NCI-H2107 treated with DMSO at 0.1 percent for 48 hours (cell line): ENCODE measurements at regions not wholly inside any gene's neighbourhood (a gene's known extent, or its start where the extent isn't known, plus 50 kb on each side); places are given as distances from the start of the nearest gene placed in this dataset.
"Not testable (repeated sequence)": the region's sequence is repeated elsewhere in the genome, so short reads cannot be mapped to it uniquely, and the experiment has no call there.

ENCODE experiments used
- DNase-seq: peaks from one replicate; lab custom pipeline; 2025; ENCODE audit not compliant: unreplicated experiment; lab: John Stamatoyannopoulos, UW

GRCh38 chr14:27338012-27338411, 740.2 kb upstream of the NOVA1 start:
- no peak for DNase-seq

GRCh38 chr14:27363036-27363435, 765.2 kb upstream of the NOVA1 start:
- DNase-seq, result not testable (repeated sequence)

DNA sequence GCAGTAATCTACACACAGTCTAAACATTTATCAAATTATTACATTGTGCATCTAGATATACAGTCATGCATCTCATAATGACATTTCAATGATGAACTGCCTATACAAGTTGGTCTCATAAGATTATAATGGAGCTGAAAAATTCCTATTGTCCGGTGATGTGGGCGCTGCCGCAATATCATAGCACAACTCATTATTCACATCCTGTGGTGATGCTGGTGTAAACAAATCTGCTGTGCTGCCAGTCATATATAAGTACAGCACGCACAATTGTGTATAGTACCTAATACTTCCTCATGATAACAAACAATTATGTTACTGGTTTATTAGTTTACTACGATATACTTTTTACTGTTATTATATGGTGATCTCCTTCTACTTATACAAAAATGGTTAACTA, 768.8 kb upstream of the NOVA1 start:
- no peak for DNase-seq

- DNase-seq, result no peak
Observed at GRCh38 chr14:27367345-27367744, 769.5 kb upstream of the NOVA1 start.

- DNase-seq, result no peak
Observed at GRCh38 chr14:27370074-27370473, 772.2 kb upstream of the NOVA1 start.

GRCh38 chr14:27370775-27371174, 772.9 kb upstream of the NOVA1 start:
- DNase-seq, result no peak

DNA sequence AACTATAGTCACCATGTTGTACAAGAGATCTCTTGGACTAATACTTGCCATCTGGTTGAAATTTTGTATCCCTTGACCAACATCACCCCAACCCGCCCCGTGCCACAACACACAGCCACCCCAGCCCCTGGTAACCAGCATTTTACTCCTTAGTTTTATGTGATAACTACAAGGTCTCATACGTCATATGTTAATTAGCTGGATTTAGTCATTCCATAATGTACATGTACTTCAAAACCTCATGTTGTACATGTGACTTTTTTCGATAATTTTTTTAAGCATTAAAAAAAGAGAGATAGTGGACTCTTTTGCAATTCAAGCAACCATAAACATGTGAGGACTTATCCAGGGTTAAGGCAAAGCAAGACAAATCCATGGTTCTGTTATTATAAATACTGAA, 773.4 kb upstream of the NOVA1 start:
- no peak for DNase-seq

DNA sequence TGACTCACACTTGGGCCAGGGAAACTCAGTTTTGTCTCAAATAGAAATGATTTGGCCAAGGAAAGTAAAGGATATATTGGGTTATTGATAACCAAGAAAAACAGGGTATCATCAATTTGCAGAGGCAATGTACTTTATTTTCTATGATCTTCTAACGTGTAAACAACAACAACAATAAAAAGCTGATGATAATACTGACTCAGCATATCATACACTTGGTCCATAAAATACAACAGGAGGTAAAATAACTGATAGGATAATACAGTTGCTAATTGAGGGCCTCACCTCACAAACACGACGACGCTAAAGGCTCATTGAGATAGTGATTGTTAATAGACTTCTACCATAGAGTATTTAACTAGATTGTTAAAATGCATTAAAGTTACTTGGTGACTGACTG, 774.0 kb upstream of the NOVA1 start:
- DNase-seq, result no peak

- no peak for DNase-seq
Observed at GRCh38 chr14:27372771-27373170, 774.9 kb upstream of the NOVA1 start.

DNA sequence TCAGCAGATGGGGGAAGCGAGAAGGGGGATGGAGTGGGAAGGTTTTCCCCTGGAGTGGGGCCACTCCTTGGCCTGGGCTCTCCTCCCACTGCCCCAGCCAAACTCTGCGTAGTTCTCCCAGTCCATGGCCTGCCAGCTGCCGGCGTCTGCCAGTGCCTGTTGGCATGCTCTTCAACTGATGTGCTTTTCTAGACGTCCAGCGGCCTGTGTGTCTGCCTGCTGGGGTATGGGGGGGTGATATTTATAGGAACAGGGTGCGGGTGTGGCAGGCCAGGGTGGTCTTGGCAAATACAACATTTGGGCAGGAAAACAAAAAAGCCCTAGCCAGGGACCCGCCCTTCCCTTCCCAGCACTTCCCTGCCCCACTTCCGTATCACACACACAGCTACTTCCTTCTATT, 786.3 kb upstream of the NOVA1 start:
- DNase-seq, result no peak

DNA sequence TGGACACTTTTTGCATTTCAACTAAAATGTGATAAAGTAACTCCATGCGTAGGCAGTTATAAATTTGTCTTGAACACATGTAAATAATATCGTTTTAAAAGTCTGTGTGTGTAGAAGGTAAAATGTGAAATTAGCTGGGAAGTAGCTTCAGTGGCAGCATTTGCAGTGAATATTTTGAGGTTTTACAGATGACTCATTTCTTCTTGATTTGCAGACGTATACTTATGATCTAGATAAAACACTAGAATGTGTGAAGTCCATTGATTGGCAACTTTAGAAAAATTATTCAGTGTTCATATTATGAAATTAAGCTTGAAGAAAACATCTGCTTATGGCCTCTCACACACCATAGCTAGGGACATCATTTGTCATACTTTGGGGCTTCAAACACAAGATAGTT, 788.6 kb upstream of the NOVA1 start:
- DNase-seq, result no peak

- DNase-seq, result no peak
Observed at GRCh38 chr14:27387463-27387862, 789.6 kb upstream of the NOVA1 start.

DNA sequence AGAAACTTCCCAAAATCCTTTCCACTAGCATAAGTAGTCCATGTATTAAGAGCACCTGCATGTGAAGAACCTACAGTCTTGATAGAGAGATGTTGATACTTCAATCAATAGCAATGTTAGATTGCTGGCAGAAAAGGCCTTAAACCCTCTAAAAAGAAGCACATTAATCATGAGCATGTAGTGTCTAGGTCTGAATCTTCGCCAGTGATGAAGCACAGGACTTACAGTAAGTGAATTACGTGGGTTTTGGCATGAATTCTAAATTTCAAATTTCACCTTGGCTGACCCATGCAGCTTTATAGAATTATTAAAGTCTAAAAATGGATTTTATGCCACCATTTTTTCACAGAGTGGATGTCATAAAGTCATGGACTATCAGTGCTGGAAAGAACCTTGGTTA, 791.6 kb upstream of the NOVA1 start:
- no peak for DNase-seq

GRCh38 chr14:27390155-27390554, 792.3 kb upstream of the NOVA1 start:
- no peak for DNase-seq

DNA sequence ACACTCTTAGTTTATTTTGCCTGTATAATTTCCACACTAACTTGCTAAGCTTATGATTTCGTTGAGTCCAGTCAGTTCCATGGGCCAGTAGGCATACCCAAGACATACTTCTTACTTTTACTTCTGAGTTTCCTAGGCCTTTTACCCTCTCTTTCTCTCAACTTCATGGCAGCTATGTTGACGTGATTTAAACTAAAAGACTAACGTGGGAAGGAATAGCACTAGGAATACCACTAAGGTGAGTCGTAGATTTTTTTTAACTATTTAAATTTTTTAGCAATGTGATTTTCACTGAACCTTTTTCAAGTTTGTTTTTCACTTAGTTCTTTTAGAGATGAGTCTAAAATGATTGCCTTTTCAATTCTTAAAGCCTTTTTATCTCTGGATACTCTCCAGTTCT, 793.5 kb upstream of the NOVA1 start:
- no peak for DNase-seq

GRCh38 chr14:27392153-27392552, 794.3 kb upstream of the NOVA1 start:
- DNase-seq, result no peak

- no peak for DNase-seq
Observed at GRCh38 chr14:27409944-27410343, 812.1 kb upstream of the NOVA1 start.

DNA sequence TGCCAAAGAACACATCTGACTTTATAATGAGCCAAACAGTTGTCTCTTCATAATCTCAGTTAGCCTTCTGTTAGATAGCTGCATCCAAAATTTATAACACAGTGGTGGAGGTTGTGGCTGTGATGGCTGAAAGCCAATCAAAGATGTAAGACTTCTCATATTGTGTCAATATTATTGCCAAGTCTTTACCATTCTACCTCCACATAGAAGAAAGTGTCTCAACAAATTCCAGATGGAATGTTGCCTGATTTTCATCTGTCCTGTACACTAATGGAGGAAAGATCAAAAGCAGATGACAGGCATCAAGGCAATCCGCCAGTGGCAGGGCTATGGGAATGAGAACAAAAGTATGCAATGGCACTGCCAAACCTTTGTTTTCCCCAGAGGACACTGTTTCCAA, 813.1 kb upstream of the NOVA1 start:
- DNase-seq, result no peak

- no peak for DNase-seq
Observed at GRCh38 chr14:27427796-27428195, 830.0 kb upstream of the NOVA1 start.

DNA sequence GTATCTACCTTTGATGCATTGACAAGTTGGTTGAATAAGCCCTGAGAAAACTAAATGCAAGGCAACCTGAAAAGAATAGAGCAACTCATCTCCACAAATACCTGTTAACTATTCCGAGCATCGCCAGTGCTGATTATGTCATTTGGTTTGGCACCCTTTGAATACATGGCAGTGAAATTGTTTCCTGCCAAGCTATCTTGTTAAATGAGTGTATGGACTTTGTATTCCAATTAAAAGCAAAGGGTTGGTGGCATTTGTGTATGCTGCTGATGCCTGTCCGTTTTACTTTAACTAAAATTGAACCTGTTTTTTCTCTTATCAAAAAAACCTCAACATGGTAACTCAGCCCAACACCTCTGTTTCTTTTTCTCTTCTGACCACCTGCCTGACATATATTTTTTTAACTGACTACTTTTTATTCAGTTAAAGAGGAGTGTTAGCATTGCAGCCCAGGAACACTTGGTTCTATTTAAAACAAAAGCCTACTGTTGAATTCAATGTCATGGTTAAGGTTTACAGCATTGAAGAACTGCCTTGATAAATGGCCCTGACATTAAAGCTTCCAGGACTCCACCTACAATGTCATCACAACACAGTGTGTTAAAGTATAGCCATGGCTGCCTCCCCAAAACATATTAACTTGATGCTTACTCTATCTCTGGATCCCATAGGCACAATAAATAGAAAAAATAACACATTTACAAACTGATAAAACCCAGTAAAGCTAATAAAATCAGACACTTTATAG, 838.3 kb upstream of the NOVA1 start:
- no peak for DNase-seq

GRCh38 chr14:27484633-27485032, 886.8 kb upstream of the NOVA1 start:
- no peak for DNase-seq

GRCh38 chr14:27485193-27485592, 887.4 kb upstream of the NOVA1 start:
- DNase-seq, result no peak

DNA sequence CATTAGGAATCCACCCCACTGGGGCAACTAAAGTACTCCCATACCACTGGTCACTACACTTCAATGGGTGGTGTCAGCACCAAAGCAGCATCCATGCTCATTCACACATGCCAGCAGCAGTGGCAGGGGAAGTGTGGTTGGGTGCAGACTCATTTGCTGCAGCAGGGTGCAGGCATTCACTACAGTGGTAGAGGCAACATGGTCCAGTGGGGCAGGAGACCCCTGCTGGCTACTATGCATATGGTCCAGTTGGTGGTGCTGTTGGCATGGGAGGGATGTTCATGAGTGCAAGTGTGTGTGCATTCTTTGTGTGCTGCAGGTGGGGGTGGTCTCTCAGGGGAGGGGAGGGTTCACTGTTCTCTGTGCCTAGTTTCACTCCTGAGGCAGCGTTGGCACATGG, 908.4 kb upstream of the NOVA1 start:
- no peak for DNase-seq
